OCI-LY1 (cell line): ENCODE measurements at regions not wholly inside any gene's neighbourhood (a gene's known extent, or its start where the extent isn't known, plus 50 kb on each side); places are given as distances from the start of the nearest gene placed in this dataset.

Experiments
- EZH2 ChIP-seq: fragments of 200-600 bp; sonication (generic), shearing (Covaris generic); IDR thresholded peaks from 2 replicates; pipeline ENCODE4 v1.8.0; 2017; ENCODE audit warnings: borderline replicate concordance, mixed run types, mild to moderate bottlenecking, antibody characterized with exemption, low read length, moderate library complexity, mixed read lengths
- TF ChIP-seq, protein P1 (sequence below): fragments of 200-600 bp; sonication (generic), shearing (Covaris generic); IDR thresholded peaks from 2 replicates; pipeline ENCODE4 v1.5.1; 2017; ENCODE audit warnings: mild to moderate bottlenecking, antibody characterized with exemption, low read length, moderate library complexity, mixed read lengths

DNA sequence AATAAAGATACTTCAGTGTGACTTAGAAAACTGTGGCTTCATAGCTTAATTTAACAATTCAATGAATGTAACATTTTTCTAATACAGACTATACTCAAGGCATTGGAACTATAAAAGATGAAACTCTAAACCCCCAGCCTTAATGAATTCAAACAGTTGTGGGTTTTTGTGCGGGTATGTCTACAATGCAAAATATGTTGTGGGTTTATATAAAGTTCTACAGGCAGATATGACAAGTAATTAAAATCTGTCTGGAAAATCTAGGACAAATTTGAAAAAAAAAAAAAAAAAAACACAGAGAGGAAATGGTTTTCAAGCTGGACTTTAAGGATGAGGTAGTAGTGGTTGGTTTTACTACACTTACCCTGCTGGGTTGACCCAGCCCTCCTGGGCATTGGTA lies 467.5 kb upstream of the TLE4 start:
- TF ChIP-seq, protein P1, sequence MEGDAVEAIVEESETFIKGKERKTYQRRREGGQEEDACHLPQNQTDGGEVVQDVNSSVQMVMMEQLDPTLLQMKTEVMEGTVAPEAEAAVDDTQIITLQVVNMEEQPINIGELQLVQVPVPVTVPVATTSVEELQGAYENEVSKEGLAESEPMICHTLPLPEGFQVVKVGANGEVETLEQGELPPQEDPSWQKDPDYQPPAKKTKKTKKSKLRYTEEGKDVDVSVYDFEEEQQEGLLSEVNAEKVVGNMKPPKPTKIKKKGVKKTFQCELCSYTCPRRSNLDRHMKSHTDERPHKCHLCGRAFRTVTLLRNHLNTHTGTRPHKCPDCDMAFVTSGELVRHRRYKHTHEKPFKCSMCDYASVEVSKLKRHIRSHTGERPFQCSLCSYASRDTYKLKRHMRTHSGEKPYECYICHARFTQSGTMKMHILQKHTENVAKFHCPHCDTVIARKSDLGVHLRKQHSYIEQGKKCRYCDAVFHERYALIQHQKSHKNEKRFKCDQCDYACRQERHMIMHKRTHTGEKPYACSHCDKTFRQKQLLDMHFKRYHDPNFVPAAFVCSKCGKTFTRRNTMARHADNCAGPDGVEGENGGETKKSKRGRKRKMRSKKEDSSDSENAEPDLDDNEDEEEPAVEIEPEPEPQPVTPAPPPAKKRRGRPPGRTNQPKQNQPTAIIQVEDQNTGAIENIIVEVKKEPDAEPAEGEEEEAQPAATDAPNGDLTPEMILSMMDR, result no peak
- TF ChIP-seq EZH2, result no peak
